IMR-90 (cell line): ENCODE measurements at regions not wholly inside any gene's neighbourhood (a gene's known extent, or its start where the extent isn't known, plus 50 kb on each side); places are given as distances from the start of the nearest gene placed in this dataset.

Experiments
- ATAC-seq: fragments of 200-7000 bp; cut with Tn5 transposase; 2 replicates; pipeline ENCODE4 v1.9.1; 2020; ENCODE audit warnings: low read depth, mild to moderate bottlenecking, moderate library complexity
- BruUV-seq: library from RNA; stranded (reverse); fragments of 400-500 nt; replicated peaks from 2 replicates; lab custom pipeline; 2021; lab: Mats Ljungman, UMichigan
- CTCF ChIA-PET: fragments of 300-600 bp; formaldehyde crosslinking; extraction: SDS; loops from one replicate; lab custom pipeline; 2021; ENCODE audit warnings: antibody characterized with exemption; lab: Yijun Ruan, JAX
- POLR2A ChIA-PET: fragments of 300-600 bp; sonication (Branson Sonifier 250); formaldehyde crosslinking; loops from one replicate; lab custom pipeline; 2022; ENCODE audit warnings: antibody characterized with exemption; ENCODE audit not compliant: unreplicated experiment; lab: Charles Lee
- DNase-seq: peaks from one replicate; pipeline ENCODE4 v3.0.0; 2013
- H2AFZ ChIP-seq: replicated peaks from 2 replicates; pipeline ENCODE3; 2013; ENCODE audit warnings: low read length, mild to moderate bottlenecking; ENCODE audit not compliant: poor library complexity
- H2AK5ac ChIP-seq: 2 replicates; pipeline ENCODE4 v1.6.1; 2013; ENCODE audit warnings: low read depth, low read length, inconsistent platforms
- H2AK9ac ChIP-seq: replicated peaks from 2 replicates; pipeline ENCODE3; 2013; ENCODE audit warnings: mild to moderate bottlenecking, low read depth, low read length, moderate library complexity; ENCODE audit not compliant: poor library complexity
- H2BK120ac ChIP-seq: 2 replicates; pipeline ENCODE4 v1.6.1; 2013; ENCODE audit warnings: low read depth, low read length, inconsistent platforms
- H2BK15ac ChIP-seq: 3 replicates; pipeline ENCODE4 v1.6.1; 2013; ENCODE audit warnings: low read depth, low read length, inconsistent platforms
- H2BK20ac ChIP-seq: 2 replicates; pipeline ENCODE4 v1.6.1; 2013; ENCODE audit warnings: low read depth, mild to moderate bottlenecking, inconsistent platforms, low read length, moderate library complexity
- H2BK5ac ChIP-seq: 2 replicates; pipeline ENCODE4 v1.6.1; 2013; ENCODE audit warnings: mild to moderate bottlenecking, low read depth, low read length, inconsistent platforms; ENCODE audit not compliant: poor library complexity, severe bottlenecking
- H3K14ac ChIP-seq: replicated peaks from 2 replicates; pipeline ENCODE4 v1.6.1; 2013; ENCODE audit warnings: low read depth, low read length, inconsistent platforms
- H3K18ac ChIP-seq: 2 replicates; pipeline ENCODE4 v1.6.1; 2013; ENCODE audit warnings: low read depth, low read length, control low read depth
- H3K23ac ChIP-seq: 2 replicates; pipeline ENCODE4 v1.6.1; 2013; ENCODE audit warnings: low read depth, low read length, inconsistent platforms
- H3K27ac ChIP-seq: 2 replicates; pipeline ENCODE4 v1.5.1; 2013; ENCODE audit warnings: mild to moderate bottlenecking, control low read depth, low read length; ENCODE audit not compliant: insufficient read depth
- H3K27me3 ChIP-seq: 2 replicates; pipeline ENCODE4 v1.6.1; 2013; ENCODE audit warnings: low read length; ENCODE audit not compliant: control insufficient read depth, insufficient read depth
- H3K36me3 ChIP-seq: 2 replicates; pipeline ENCODE4 v1.6.1; 2013; ENCODE audit warnings: low read length, mixed read lengths; ENCODE audit not compliant: control insufficient read depth, insufficient read depth
- H3K4ac ChIP-seq: 2 replicates; pipeline ENCODE4 v1.6.1; 2013; ENCODE audit warnings: low read depth, low read length, inconsistent platforms
- H3K4me1 ChIP-seq: 2 replicates; pipeline ENCODE4 v1.6.1; 2013; ENCODE audit warnings: low read length, mixed read lengths; ENCODE audit not compliant: control insufficient read depth, insufficient read depth
- H3K4me2 ChIP-seq: 2 replicates; pipeline ENCODE4 v1.6.1; 2013; ENCODE audit warnings: low read depth, mild to moderate bottlenecking, control low read depth, low read length, moderate library complexity
- H3K4me3 ChIP-seq: 2 replicates; pipeline ENCODE4 v1.5.1; 2013; ENCODE audit warnings: low read depth, mild to moderate bottlenecking, control low read depth, low read length, moderate library complexity; ENCODE audit not compliant: insufficient read depth
- H3K56ac ChIP-seq: 2 replicates; pipeline ENCODE4 v1.6.1; 2013; ENCODE audit warnings: low read length, inconsistent platforms; ENCODE audit not compliant: insufficient read depth; ENCODE audit errors: extremely low read depth
- H3K79me1 ChIP-seq, 2 experiments: 2 replicates each; pipeline ENCODE4 v1.6.1; 2013; ENCODE audit warnings: low read length in 2 of 2, inconsistent platforms in 1 of 2, low read depth in 1 of 2
- H3K9ac ChIP-seq: 2 replicates; pipeline ENCODE4 v1.6.1; 2013; ENCODE audit warnings: low read depth, low read length, control low read depth
- H3K9me1 ChIP-seq: 2 replicates; pipeline ENCODE4 v1.6.1; 2013; ENCODE audit warnings: low read length, inconsistent platforms; ENCODE audit not compliant: insufficient read depth
- H3K9me3 ChIP-seq: 2 replicates; pipeline ENCODE4 v1.6.1; 2013; ENCODE audit warnings: low read length; ENCODE audit not compliant: control insufficient read depth, insufficient read depth
- H4K20me1 ChIP-seq: 2 replicates; pipeline ENCODE4 v1.6.1; 2013; ENCODE audit warnings: low read length, inconsistent platforms; ENCODE audit not compliant: insufficient read depth
- H4K5ac ChIP-seq: 2 replicates; pipeline ENCODE4 v1.6.1; 2013; ENCODE audit warnings: mild to moderate bottlenecking, low read depth, low read length, control low read depth
- H4K8ac ChIP-seq, 2 experiments: 2 replicates each; pipeline ENCODE4 v1.6.1; 2013; ENCODE audit warnings: low read depth in 2 of 2, low read length in 2 of 2, control low read depth in 1 of 2, inconsistent platforms in 1 of 2
- H4K91ac ChIP-seq: 2 replicates; pipeline ENCODE4 v1.6.1; 2013; ENCODE audit warnings: low read depth, low read length, inconsistent platforms; ENCODE audit not compliant: insufficient read depth
- BHLHE40 ChIP-seq: fragments of 150-350 bp; IDR thresholded peaks from 2 replicates; pipeline ENCODE4 v1.6.1; 2016; ENCODE audit warnings: mild to moderate bottlenecking, low read depth, low read length
- CEBPB ChIP-seq: IDR thresholded peaks from 2 replicates; pipeline ENCODE4 v1.6.1; 2012; ENCODE audit warnings: low read depth, low read length, improper control_type of control experiment
- FOS ChIP-seq: fragments of 150-350 bp; IDR thresholded peaks from 2 replicates; pipeline ENCODE4 v1.6.1; 2016; ENCODE audit warnings: low read depth, low read length
- MAFK ChIP-seq: IDR thresholded peaks from 2 replicates; pipeline ENCODE4 v1.6.1; 2012; ENCODE audit warnings: low read depth, low read length, improper control_type of control experiment
- MAZ ChIP-seq: IDR thresholded peaks from 2 replicates; pipeline ENCODE4 v1.6.1; 2012; ENCODE audit warnings: low read depth, mild to moderate bottlenecking, low read length, improper control_type of control experiment, moderate library complexity, borderline replicate concordance
- MXI1 ChIP-seq: IDR thresholded peaks from 2 replicates; pipeline ENCODE4 v1.6.1; 2012; ENCODE audit warnings: low read depth, mild to moderate bottlenecking, low read length, moderate library complexity, borderline replicate concordance
- NFE2L2 ChIP-seq: fragments of 150-350 bp; IDR thresholded peaks from 2 replicates; pipeline ENCODE4 v1.6.1; 2016; ENCODE audit warnings: low read depth, mild to moderate bottlenecking, low read length
- RAD21 ChIP-seq: IDR thresholded peaks from 2 replicates; pipeline ENCODE4 v1.6.1; 2012; ENCODE audit warnings: low read length, improper control_type of control experiment
- RFX5 ChIP-seq: IDR thresholded peaks from 2 replicates; pipeline ENCODE4 v1.8.0; 2012; ENCODE audit warnings: low read depth, mild to moderate bottlenecking, low read length, moderate library complexity
- WGBS, 2 experiments: methylation state at CpG; one replicate each; pipeline versions ENCODE4 v1.1.5 to v1.1.7; 2013; ENCODE audit warnings: missing lambda C conversion rate in 2 of 2; ENCODE audit not compliant: insufficient read length in 1 of 2; ENCODE audit errors: extremely low coverage in 2 of 2; 5-methylcytosine and 5-hydroxymethylcytosine counted together
- dilution Hi-C: fragments of 300-500 bp; cut with HindIII; formaldehyde crosslinking; loops from one replicate; pipeline ENCODE4 v1.14.3; 2018; ENCODE audit warnings: low sequenced_read_pairs; ENCODE audit not compliant: unreplicated experiment
- in situ Hi-C: fragments of 300-500 bp; cut with MboI; formaldehyde crosslinking; loops from 3 replicates; pipeline ENCODE4 v1.14.3; 2019; ENCODE audit warnings: low sequenced_read_pairs, inconsistent platforms, mixed read lengths
- intact Hi-C: fragments of 100-400 bp; cut with micrococcal nuclease; formaldehyde crosslinking; loops from 2 replicates; pipeline ENCODE4 v1.10.0; 2022
- TF ChIP-seq, protein P1 (sequence below): fragments of 150-350 bp; IDR thresholded peaks from 2 replicates; pipeline ENCODE4 v1.6.1; 2017; ENCODE audit warnings: mild to moderate bottlenecking, antibody characterized with exemption, low read length, low read depth
- TF ChIP-seq, protein P2 (sequence below): conservative IDR thresholded peaks from 2 replicates; pipeline ENCODE4 v1.5.1; 2012; ENCODE audit warnings: mild to moderate bottlenecking, low read depth, low read length, improper control_type of control experiment

DNA sequence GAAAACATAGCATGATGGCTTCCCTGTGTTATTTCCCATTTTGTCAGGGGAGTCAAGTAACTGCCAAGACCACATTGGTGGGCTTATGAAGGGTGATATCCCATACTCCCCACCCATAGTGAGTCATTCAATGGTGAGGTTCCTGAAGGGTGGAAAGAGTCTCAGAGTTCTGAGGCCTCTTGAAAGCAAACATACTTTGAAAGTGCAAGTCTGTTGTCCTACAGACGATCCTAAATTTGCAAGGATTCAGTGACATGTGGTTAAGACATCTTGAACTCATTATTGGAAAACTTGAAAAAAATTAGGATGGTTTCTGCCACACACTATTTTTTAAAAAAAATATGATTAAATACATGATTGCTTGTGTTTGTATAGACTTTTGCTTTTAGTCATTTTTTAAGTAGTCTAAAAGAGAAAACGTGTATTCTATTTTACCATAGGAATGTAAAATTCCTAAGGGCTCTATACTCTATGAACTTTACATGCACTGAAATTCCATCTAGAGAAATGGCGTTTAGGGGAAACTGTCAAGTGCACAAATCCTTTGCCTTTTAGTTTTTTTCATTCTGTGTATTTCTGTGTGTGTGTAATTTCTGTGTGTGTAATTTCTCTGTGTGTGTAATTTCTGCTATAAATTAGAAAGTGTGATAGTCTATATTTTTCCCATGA is 225.5 kb upstream of the ADAMTS5 start:
- CTCF ChIA-PET = no interaction called here
- Histone ChIP-seq H3K56ac (no peak overlapping the region), H3K4me1 (peaks cover 2% of the 10 kb centered on the region; the same call in 1 of the 2 replicates), H3K27ac (no peak overlapping the region), H4K8ac (peak overlapping the region; percentile 47 to 60; a peak in 1 of 4 replicates), H2AK9ac (no peak overlapping the region), H4K5ac (peak overlapping the region; percentile 69; the same call in 1 of the 2 replicates), H3K9me3 (no peaks in the 10 kb centered on the region), H2AK5ac (no peak overlapping the region), H4K91ac (no peak overlapping the region), H3K14ac (peak overlapping the region; percentile 71), H3K18ac (peak overlapping the region; percentile 81; the same call in 1 of the 2 replicates), H3K9me1 (no peaks in the 10 kb centered on the region), H2BK5ac (no peak overlapping the region), H2BK20ac (peak overlapping the region; percentile 72; the same call in 1 of the 2 replicates), H3K4me2 (no peak overlapping the region), H3K27me3 (no peaks in the 10 kb centered on the region), H4K20me1 (no peaks in the 10 kb centered on the region), H2BK120ac (no peak overlapping the region), H2AFZ (no peak overlapping the region), H2BK15ac (0 out of 3 replicates have a peak overlapping the region, but pooled peaks have one; percentile 84), H3K4me3 (no peak overlapping the region), H3K79me1 (no peaks in the 10 kb centered on the region), H3K23ac (no peak overlapping the region), H3K9ac (no peak overlapping the region), H3K4ac (peak overlapping the region; percentile 61; the same call in 1 of the 2 replicates), H3K36me3 (no peaks in the 10 kb centered on the region)
- WGBS, 2 experiments = no CpG with 5 or more reads among the region's 3 CpGs
- no TSS peak for BruUV-seq
- in situ Hi-C loops (no loop called here), dilution Hi-C loops (no loop called here), intact Hi-C loops (no loop called here)
- POLR2A ChIA-PET = no interaction called here
- no peak for ATAC-seq
- TF ChIP-seq MAFK = no peak
- no peak for TF ChIP-seq BHLHE40
- TF ChIP-seq, protein P1, sequence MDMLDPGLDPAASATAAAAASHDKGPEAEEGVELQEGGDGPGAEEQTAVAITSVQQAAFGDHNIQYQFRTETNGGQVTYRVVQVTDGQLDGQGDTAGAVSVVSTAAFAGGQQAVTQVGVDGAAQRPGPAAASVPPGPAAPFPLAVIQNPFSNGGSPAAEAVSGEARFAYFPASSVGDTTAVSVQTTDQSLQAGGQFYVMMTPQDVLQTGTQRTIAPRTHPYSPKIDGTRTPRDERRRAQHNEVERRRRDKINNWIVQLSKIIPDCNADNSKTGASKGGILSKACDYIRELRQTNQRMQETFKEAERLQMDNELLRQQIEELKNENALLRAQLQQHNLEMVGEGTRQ = no peak
- TF ChIP-seq NFE2L2 = no peak
- TF ChIP-seq MAZ = no peak
- TF ChIP-seq CEBPB = no peak
- TF ChIP-seq, protein P2, sequence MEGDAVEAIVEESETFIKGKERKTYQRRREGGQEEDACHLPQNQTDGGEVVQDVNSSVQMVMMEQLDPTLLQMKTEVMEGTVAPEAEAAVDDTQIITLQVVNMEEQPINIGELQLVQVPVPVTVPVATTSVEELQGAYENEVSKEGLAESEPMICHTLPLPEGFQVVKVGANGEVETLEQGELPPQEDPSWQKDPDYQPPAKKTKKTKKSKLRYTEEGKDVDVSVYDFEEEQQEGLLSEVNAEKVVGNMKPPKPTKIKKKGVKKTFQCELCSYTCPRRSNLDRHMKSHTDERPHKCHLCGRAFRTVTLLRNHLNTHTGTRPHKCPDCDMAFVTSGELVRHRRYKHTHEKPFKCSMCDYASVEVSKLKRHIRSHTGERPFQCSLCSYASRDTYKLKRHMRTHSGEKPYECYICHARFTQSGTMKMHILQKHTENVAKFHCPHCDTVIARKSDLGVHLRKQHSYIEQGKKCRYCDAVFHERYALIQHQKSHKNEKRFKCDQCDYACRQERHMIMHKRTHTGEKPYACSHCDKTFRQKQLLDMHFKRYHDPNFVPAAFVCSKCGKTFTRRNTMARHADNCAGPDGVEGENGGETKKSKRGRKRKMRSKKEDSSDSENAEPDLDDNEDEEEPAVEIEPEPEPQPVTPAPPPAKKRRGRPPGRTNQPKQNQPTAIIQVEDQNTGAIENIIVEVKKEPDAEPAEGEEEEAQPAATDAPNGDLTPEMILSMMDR = no peak
- no peak for TF ChIP-seq MXI1
- TF ChIP-seq RAD21 = no peak
- no peak for TF ChIP-seq RFX5
- TF ChIP-seq FOS = no peak
- DNase-seq = no peak
